ENCODE measurements at regions not wholly inside any gene's neighbourhood (a gene's known extent, or its start where the extent isn't known, plus 50 kb on each side); places are given as distances from the start of the nearest gene placed in this dataset.

- TF ChIP-seq POLR2AphosphoS5 (IDR thresholded peaks at IDR 0.05; ENCODE audit: borderline replicate concordance, low read depth, low read length) (no peak), EZH2 (IDR thresholded peaks at IDR 0.05) (no peak), FOXP2 (optimal IDR thresholded peaks at IDR 0.05; ENCODE audit: control extremely low read depth, extremely low read length, insufficient read depth) (no peak)
- Histone ChIP-seq H3K4me3 (no peak overlapping the region), H3K9ac (ENCODE audit: insufficient read length) (no peak overlapping the region), H3K27ac (no peak overlapping the region), H3K9me3 (ENCODE audit: low read depth, low read length) (no peaks in the 10 kb centered on the region), H3K36me3 (ENCODE audit: insufficient read depth, low read length) (no peaks in the 10 kb centered on the region)
- DNase-seq (ENCODE audit: low read depth, low spot score): no peak
Measured at GRCh38 chr5:124285733-124286132, 460.7 kb downstream of the ZNF608 start.

- Histone ChIP-seq H3K27ac (no peak overlapping the region), H3K4me3 (no peak overlapping the region), H3K9me3 (ENCODE audit: low read depth, low read length) (no peaks in the 10 kb centered on the region), H3K36me3 (ENCODE audit: insufficient read depth, low read length) (no peaks in the 10 kb centered on the region), H3K9ac (ENCODE audit: insufficient read length) (no peak overlapping the region)
- TF ChIP-seq EZH2 (IDR thresholded peaks at IDR 0.05) (no peak), POLR2AphosphoS5 (IDR thresholded peaks at IDR 0.05; ENCODE audit: borderline replicate concordance, low read depth, low read length) (no peak), FOXP2 (optimal IDR thresholded peaks at IDR 0.05; ENCODE audit: control extremely low read depth, extremely low read length, insufficient read depth) (no peak)
- no peak for DNase-seq (ENCODE audit: low read depth, low spot score)
Measured at GRCh38 chr5:124285071-124285470, 461.4 kb downstream of the ZNF608 start.

GRCh38 chr5:124283031-124283430 lies 463.4 kb downstream of the ZNF608 start:
- Histone ChIP-seq H3K27ac (no peak overlapping the region), H3K9me3 (ENCODE audit: low read depth, low read length) (no peaks in the 10 kb centered on the region), H3K36me3 (ENCODE audit: insufficient read depth, low read length) (no peaks in the 10 kb centered on the region), H3K9ac (ENCODE audit: insufficient read length) (no peak overlapping the region), H3K4me3 (no peak overlapping the region)
- DNase-seq (ENCODE audit: low read depth, low spot score): no peak
- TF ChIP-seq POLR2AphosphoS5 (IDR thresholded peaks at IDR 0.05; ENCODE audit: borderline replicate concordance, low read depth, low read length) (no peak), FOXP2 (optimal IDR thresholded peaks at IDR 0.05; ENCODE audit: control extremely low read depth, extremely low read length, insufficient read depth) (no peak), EZH2 (IDR thresholded peaks at IDR 0.05) (no peak)

GRCh38 chr5:124280079-124280478 lies 466.4 kb downstream of the ZNF608 start:
- H3K36me3 ChIP-seq (ENCODE audit: insufficient read depth, low read length): no peaks in the 10 kb centered on the region
- H3K27ac ChIP-seq: no peak overlapping the region
- H3K4me3 ChIP-seq: no peak overlapping the region
- no peak for DNase-seq (ENCODE audit: low read depth, low spot score)
- H3K9me3 ChIP-seq (ENCODE audit: low read depth, low read length): no peaks in the 10 kb centered on the region
- TF ChIP-seq FOXP2 (optimal IDR thresholded peaks at IDR 0.05; ENCODE audit: control extremely low read depth, extremely low read length, insufficient read depth) (no peak), EZH2 (IDR thresholded peaks at IDR 0.05) (no peak), POLR2AphosphoS5 (IDR thresholded peaks at IDR 0.05; ENCODE audit: borderline replicate concordance, low read depth, low read length) (no peak)
- H3K9ac ChIP-seq (ENCODE audit: insufficient read length): no peak overlapping the region

- no peak for TF ChIP-seq POLR2AphosphoS5 (IDR thresholded peaks at IDR 0.05; ENCODE audit: borderline replicate concordance, low read depth, low read length)
- no peak for TF ChIP-seq FOXP2 (optimal IDR thresholded peaks at IDR 0.05; ENCODE audit: control extremely low read depth, extremely low read length, insufficient read depth)
- TF ChIP-seq EZH2 (IDR thresholded peaks at IDR 0.05): no peak
- no peak for DNase-seq (ENCODE audit: low read depth, low spot score)
- H3K36me3 ChIP-seq (ENCODE audit: insufficient read depth, low read length): no peaks in the 10 kb centered on the region
- H3K9me3 ChIP-seq (ENCODE audit: low read depth, low read length): no peaks in the 10 kb centered on the region
- H3K27ac ChIP-seq: no peak overlapping the region
- no peak overlapping the region for H3K9ac ChIP-seq (ENCODE audit: insufficient read length)
- no peak overlapping the region for H3K4me3 ChIP-seq
Measured at GRCh38 chr5:124279146-124279876, 467.1 kb downstream of the ZNF608 start.

- no peak overlapping the region for H3K9ac ChIP-seq (ENCODE audit: insufficient read length)
- TF ChIP-seq FOXP2 (optimal IDR thresholded peaks at IDR 0.05; ENCODE audit: control extremely low read depth, extremely low read length, insufficient read depth) (no peak), POLR2AphosphoS5 (IDR thresholded peaks at IDR 0.05; ENCODE audit: borderline replicate concordance, low read depth, low read length) (no peak), EZH2 (IDR thresholded peaks at IDR 0.05) (no peak)
- no peak overlapping the region for H3K4me3 ChIP-seq
- no peaks in the 10 kb centered on the region for H3K9me3 ChIP-seq (ENCODE audit: low read depth, low read length)
- H3K36me3 ChIP-seq (ENCODE audit: insufficient read depth, low read length): no peaks in the 10 kb centered on the region
- DNase-seq (ENCODE audit: low read depth, low spot score): no peak
- H3K27ac ChIP-seq: no peak overlapping the region
Measured at GRCh38 chr5:124278636-124279035, 467.8 kb downstream of the ZNF608 start.

- Histone ChIP-seq H3K27ac (no peak overlapping the region), H3K9me3 (ENCODE audit: low read depth, low read length) (no peaks in the 10 kb centered on the region), H3K36me3 (ENCODE audit: insufficient read depth, low read length) (no peaks in the 10 kb centered on the region), H3K4me3 (no peak overlapping the region), H3K9ac (ENCODE audit: insufficient read length) (no peak overlapping the region)
- no peak for TF ChIP-seq FOXP2 (optimal IDR thresholded peaks at IDR 0.05; ENCODE audit: control extremely low read depth, extremely low read length, insufficient read depth)
- no peak for TF ChIP-seq POLR2AphosphoS5 (IDR thresholded peaks at IDR 0.05; ENCODE audit: borderline replicate concordance, low read depth, low read length)
- TF ChIP-seq EZH2 (IDR thresholded peaks at IDR 0.05): no peak
- no peak for DNase-seq (ENCODE audit: low read depth, low spot score)
Measured at GRCh38 chr5:124277767-124278545, 468.5 kb downstream of the ZNF608 start.

- no peak for TF ChIP-seq POLR2AphosphoS5 (IDR thresholded peaks at IDR 0.05; ENCODE audit: borderline replicate concordance, low read depth, low read length)
- no peak for TF ChIP-seq EZH2 (IDR thresholded peaks at IDR 0.05)
- TF ChIP-seq FOXP2 (optimal IDR thresholded peaks at IDR 0.05; ENCODE audit: control extremely low read depth, extremely low read length, insufficient read depth): no peak
- no peak for DNase-seq (ENCODE audit: low read depth, low spot score)
- Histone ChIP-seq H3K4me3 (no peak overlapping the region), H3K9me3 (ENCODE audit: low read depth, low read length) (no peaks in the 10 kb centered on the region), H3K36me3 (ENCODE audit: insufficient read depth, low read length) (no peaks in the 10 kb centered on the region), H3K27ac (no peak overlapping the region), H3K9ac (ENCODE audit: insufficient read length) (no peak overlapping the region)
Measured at GRCh38 chr5:124276166-124276565, 470.3 kb downstream of the ZNF608 start.
